HepG2 (cell line): ENCODE measurements at regions not wholly inside any gene's neighbourhood (a gene's known extent, or its start where the extent isn't known, plus 50 kb on each side); places are given as distances from the start of the nearest gene placed in this dataset.

Source experiments
- ATAC-seq: fragments of 200-7000 bp; cut with Tn5 transposase; 3 replicates; pipeline ENCODE4 v1.9.1; 2020; ENCODE audit warnings: mild to moderate bottlenecking, moderate library complexity
- BruUV-seq: library from RNA; stranded (reverse); fragments of 400-500 nt; replicated peaks from 2 replicates; lab custom pipeline; 2021; lab: Mats Ljungman, UMichigan
- CTCF ChIA-PET: fragments of 300-600 bp; formaldehyde crosslinking; extraction: SDS; loops from one replicate; lab custom pipeline; 2021; ENCODE audit warnings: low total read pairs, inconsistent platforms, low intra/inter-chr PET ratio; lab: Yijun Ruan, JAX
- POLR2A ChIA-PET: fragments of 350-600 bp; sonication (Branson Sonifier 250); formaldehyde crosslinking; loops from one replicate; lab custom pipeline; 2020; ENCODE audit warnings: antibody characterized with exemption, inconsistent platforms; lab: Yijun Ruan, JAX
- DNase-seq: peaks from one replicate; pipeline ENCODE4 v3.0.0-alpha.2; 2015; ENCODE audit warnings: low spot score
- FAIRE-seq: peaks from 3 replicates; lab custom pipeline; 2011; peaks lifted over from hg19 to GRCh38; lab: Jason Lieb, UNC
- H2AFZ ChIP-seq: one replicate; pipeline ENCODE4 v1.6.1; 2011; ENCODE audit warnings: low read length, inconsistent platforms
- H3K27ac ChIP-seq: fragments of 300-600 bp; 3 replicates; pipeline ENCODE4 v1.8.0; 2011; ENCODE audit warnings: mixed run types, mild to moderate bottlenecking, mixed read lengths, low read length, inconsistent platforms; ENCODE audit not compliant: insufficient read depth; ENCODE audit errors: extremely low read length
- H3K27me3 ChIP-seq, 2 experiments: fragments of 200-600 bp in 1 of 2; 2 replicates in 1 of 2; 3 replicates in 1 of 2; pipeline versions ENCODE4 v1.6.0 to v1.8.0; 2011; ENCODE audit warnings: low read length in 2 of 2, mild to moderate bottlenecking in 2 of 2, moderate library complexity in 2 of 2, inconsistent platforms in 1 of 2; ENCODE audit not compliant: insufficient read depth in 2 of 2, control insufficient read depth in 1 of 2
- H3K36me3 ChIP-seq, 2 experiments: fragments of 200-600 bp in 1 of 2; replicated peaks in 1 of 2; 2 replicates in 1 of 2; 3 replicates in 1 of 2; pipeline versions ENCODE4 v1.5.1 to v1.8.0; 2011; ENCODE audit warnings: low read length in 2 of 2, inconsistent platforms in 1 of 2; ENCODE audit not compliant: insufficient read depth in 2 of 2, control insufficient read depth in 1 of 2
- H3K4me1 ChIP-seq: 2 replicates; pipeline ENCODE4 v1.5.1; 2012; ENCODE audit warnings: low read length, inconsistent platforms; ENCODE audit not compliant: insufficient read depth
- H3K4me2 ChIP-seq: 2 replicates; pipeline ENCODE4 v1.6.0; 2011; ENCODE audit warnings: low read depth, low read length, inconsistent platforms
- H3K4me3 ChIP-seq, 3 experiments: fragments of 200-600 bp in 1 of 3; sonication (generic), shearing (Covaris generic) in 1 of 3; replicated peaks in 1 of 3; 2 replicates each; pipeline ENCODE4 v1.5.1; 2011 to 2016; ENCODE audit warnings: low read length in 3 of 3, inconsistent platforms in 2 of 3, low read depth in 2 of 3, mild to moderate bottlenecking in 2 of 3, control low read depth in 1 of 3, mixed read lengths in 1 of 3; ENCODE audit not compliant: insufficient read depth in 1 of 3
- H3K79me2 ChIP-seq: one replicate; pipeline ENCODE4 v1.6.1; 2011; ENCODE audit warnings: low read length, inconsistent platforms; ENCODE audit not compliant: insufficient read depth
- H3K9ac ChIP-seq: 2 replicates; pipeline ENCODE4 v1.6.0; 2011; ENCODE audit warnings: mild to moderate bottlenecking, low read depth, low read length, inconsistent platforms; ENCODE audit not compliant: insufficient read depth
- H3K9me3 ChIP-seq: 2 replicates; pipeline ENCODE4 v1.5.1; 2012; ENCODE audit warnings: mild to moderate bottlenecking, low read length
- H4K20me1 ChIP-seq: 2 replicates; pipeline ENCODE4 v1.6.0; 2011; ENCODE audit warnings: inconsistent platforms, mild to moderate bottlenecking, low read length, moderate library complexity; ENCODE audit not compliant: insufficient read depth
- ELF3 ChIP-seq: IDR thresholded peaks from 2 replicates; pipeline ENCODE4 v1.6.1; 2016; ENCODE audit warnings: missing genetic modification reagents, missing compliant biosample characterization
- IRX3 ChIP-seq: sonication (generic); formaldehyde crosslinking; IDR thresholded peaks from 2 replicates; pipeline ENCODE4 v1.8.1; 2023; ENCODE audit warnings: mild to moderate bottlenecking, low read depth, missing genetic modification reagents, borderline replicate concordance
- JUNB ChIP-seq: sonication (generic); formaldehyde crosslinking; IDR thresholded peaks from 2 replicates; pipeline ENCODE4 v1.8.0; 2022; ENCODE audit warnings: missing genetic modification reagents, mild to moderate bottlenecking, borderline replicate concordance
- NFIB ChIP-seq: sonication (generic); formaldehyde crosslinking; IDR thresholded peaks from 2 replicates; pipeline ENCODE4 v1.9.0; 2021; ENCODE audit warnings: missing genetic modification reagents, mild to moderate bottlenecking, borderline replicate concordance
- POGZ ChIP-seq: sonication (generic); formaldehyde crosslinking; IDR thresholded peaks from 2 replicates; pipeline ENCODE4 v1.4.0; 2020; ENCODE audit warnings: mild to moderate bottlenecking, missing genetic modification reagents
- SETDB1 ChIP-seq: sonication (generic); formaldehyde crosslinking; IDR thresholded peaks from 2 replicates; pipeline ENCODE4 v1.5.1; 2020; ENCODE audit warnings: missing genetic modification reagents, mild to moderate bottlenecking, borderline replicate concordance
- SNAPC5 ChIP-seq: sonication (generic); formaldehyde crosslinking; IDR thresholded peaks from 2 replicates; pipeline ENCODE4 v1.8.1; 2023; ENCODE audit warnings: mild to moderate bottlenecking, missing genetic modification reagents, borderline replicate concordance
- SRSF1 ChIP-seq: fragments of 200-400 bp; formaldehyde crosslinking; optimal IDR thresholded peaks from 2 replicates; pipeline ENCODE3; 2017; ENCODE audit warnings: mild to moderate bottlenecking, low read depth, low read length, moderate library complexity
- ZBTB38 ChIP-seq: sonication (generic); formaldehyde crosslinking; IDR thresholded peaks from 2 replicates; pipeline ENCODE4 v1.5.1; 2020; ENCODE audit warnings: mild to moderate bottlenecking, missing genetic modification reagents
- ZNF670 ChIP-seq: sonication (generic); formaldehyde crosslinking; IDR thresholded peaks from 2 replicates; pipeline ENCODE4 v1.8.0; 2022; ENCODE audit warnings: mild to moderate bottlenecking, missing genetic modification reagents, borderline replicate concordance
- WGBS: methylation state at CpG from one replicate; pipeline ENCODE4 v1.1.6; 2017; ENCODE audit warnings: low lambda C conversion rate; 5-methylcytosine and 5-hydroxymethylcytosine counted together
- in situ Hi-C: cut with HindIII; loops from 2 replicates; pipeline ENCODE4 v1.10.0; 2017; ENCODE audit warnings: low pct_unique_long_range_greater_than_20kb; ENCODE audit not compliant: extremely low pct_ligation_motif_present
- intact Hi-C: fragments of 100-400 bp; cut with micrococcal nuclease; formaldehyde crosslinking; loops from one replicate; pipeline ENCODE4 v1.10.0; 2022; ENCODE audit not compliant: unreplicated experiment
- TF ChIP-seq, protein P1 (sequence below): sonication (generic); formaldehyde crosslinking; IDR thresholded peaks from 2 replicates; pipeline ENCODE4 v1.4.0; 2020; ENCODE audit warnings: mild to moderate bottlenecking, missing genetic modification reagents

DNA sequence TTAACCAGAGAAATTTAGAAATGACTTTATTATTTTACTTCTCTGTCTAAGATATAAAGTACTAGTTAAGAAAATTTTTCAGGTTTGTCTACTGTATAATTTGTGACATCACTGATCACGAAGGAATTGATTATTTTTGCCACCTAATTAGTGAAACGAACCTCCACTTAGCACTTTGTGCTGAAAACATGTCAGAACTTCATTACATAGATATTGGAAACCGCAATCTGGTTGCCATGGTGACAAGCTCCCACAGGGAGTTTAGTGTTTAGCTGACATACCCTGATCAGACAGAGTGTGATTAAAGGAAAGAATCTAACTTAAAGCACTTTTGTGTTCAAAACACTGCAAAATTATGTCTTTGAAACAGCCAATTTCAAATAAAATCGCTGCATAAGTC, 668.4 kb upstream of the CCNG1 start:
- POLR2A ChIA-PET: no interaction called here
- no peak for DNase-seq
- Histone ChIP-seq H3K4me1 (no peaks in the 10 kb centered on the region), H3K9me3 (peaks cover 89% of the 10 kb centered on the region), H3K9ac (no peak overlapping the region), H3K27me3 (no peaks in the 10 kb centered on the region), H2AFZ (no peak overlapping the region), H3K27ac (no peak overlapping the region), H3K4me2 (no peak overlapping the region), H3K4me3 (no peak overlapping the region), H3K36me3 (no peaks in the 10 kb centered on the region), H4K20me1 (no peaks in the 10 kb centered on the region), H3K79me2 (no peaks in the 10 kb centered on the region)
- in situ Hi-C loops: no loop called here
- CTCF ChIA-PET: no interaction called here
- intact Hi-C loops: no loop called here
- TF ChIP-seq ZNF670 (CRISPR knock-in tag) (no peak), SRSF1 (no peak), JUNB (CRISPR knock-in tag) (no peak), SNAPC5 (CRISPR knock-in tag) (no peak), ELF3 (CRISPR knock-in tag) (no peak), ZBTB38 (no peak), IRX3 (CRISPR knock-in tag) (no peak), NFIB (CRISPR knock-in tag) (no peak), SETDB1 (CRISPR knock-in tag) (no peak), POGZ (CRISPR knock-in tag) (no peak)
- TF ChIP-seq, protein P1, sequence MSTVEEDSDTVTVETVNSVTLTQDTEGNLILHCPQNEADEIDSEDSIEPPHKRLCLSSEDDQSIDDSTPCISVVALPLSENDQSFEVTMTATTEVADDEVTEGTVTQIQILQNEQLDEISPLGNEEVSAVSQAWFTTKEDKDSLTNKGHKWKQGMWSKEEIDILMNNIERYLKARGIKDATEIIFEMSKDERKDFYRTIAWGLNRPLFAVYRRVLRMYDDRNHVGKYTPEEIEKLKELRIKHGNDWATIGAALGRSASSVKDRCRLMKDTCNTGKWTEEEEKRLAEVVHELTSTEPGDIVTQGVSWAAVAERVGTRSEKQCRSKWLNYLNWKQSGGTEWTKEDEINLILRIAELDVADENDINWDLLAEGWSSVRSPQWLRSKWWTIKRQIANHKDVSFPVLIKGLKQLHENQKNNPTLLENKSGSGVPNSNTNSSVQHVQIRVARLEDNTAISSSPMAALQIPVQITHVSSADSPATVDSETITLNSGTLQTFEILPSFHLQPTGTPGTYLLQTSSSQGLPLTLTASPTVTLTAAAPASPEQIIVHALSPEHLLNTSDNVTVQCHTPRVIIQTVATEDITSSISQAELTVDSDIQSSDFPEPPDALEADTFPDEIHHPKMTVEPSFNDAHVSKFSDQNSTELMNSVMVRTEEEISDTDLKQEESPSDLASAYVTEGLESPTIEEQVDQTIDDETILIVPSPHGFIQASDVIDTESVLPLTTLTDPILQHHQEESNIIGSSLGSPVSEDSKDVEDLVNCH: no peak
- no peak for FAIRE-seq
- 4% methylated on average over 4 of the region's 4 CpGs for WGBS
- no peak for ATAC-seq
- no TSS peak for BruUV-seq
